IPS DF 6.9 (cell line): ENCODE measurements at regions not wholly inside any gene's neighbourhood (a gene's known extent, or its start where the extent isn't known, plus 50 kb on each side); places are given as distances from the start of the nearest gene placed in this dataset.

Experiments used
- DNase-seq: peaks from one replicate; pipeline ENCODE4 v3.0.0-alpha.2; 2013; ENCODE audit warnings: low read depth, low spot score
- H3K27ac ChIP-seq: one replicate; pipeline ENCODE4 v1.5.1; 2013; ENCODE audit warnings: low read length, control low read depth
- H3K27me3 ChIP-seq: 2 replicates; pipeline ENCODE4 v1.6.1; 2013; ENCODE audit warnings: mild to moderate bottlenecking, low read length; ENCODE audit not compliant: control insufficient read depth, insufficient read depth
- H3K36me3 ChIP-seq: 2 replicates; pipeline ENCODE4 v1.6.1; 2013; ENCODE audit warnings: low read length; ENCODE audit not compliant: control insufficient read depth, insufficient read depth
- H3K4me1 ChIP-seq: 2 replicates; pipeline ENCODE4 v1.6.1; 2013; ENCODE audit warnings: low read length; ENCODE audit not compliant: control insufficient read depth, insufficient read depth
- H3K4me3 ChIP-seq: 2 replicates; pipeline ENCODE4 v1.5.1; 2013; ENCODE audit warnings: mild to moderate bottlenecking, low read length
- H3K9me3 ChIP-seq: 2 replicates; pipeline ENCODE4 v1.6.1; 2013; ENCODE audit warnings: low read length, inconsistent platforms; ENCODE audit not compliant: control insufficient read depth, insufficient read depth
- WGBS: extraction: QIAGEN DNeasy Blood & Tissue Kit; methylation state at CpG from one replicate; pipeline ENCODE4 v1.1.7; 2013; ENCODE audit warnings: mixed read lengths, missing lambda C conversion rate; ENCODE audit not compliant: insufficient read length, insufficient coverage; 5-methylcytosine and 5-hydroxymethylcytosine counted together

- no peak overlapping the region for H3K4me3 ChIP-seq
- no peaks in the 10 kb centered on the region for H3K27me3 ChIP-seq
- DNase-seq, result no peak
- no peak overlapping the region for H3K27ac ChIP-seq
- peaks cover 1% of the 10 kb centered on the region; the same call in 1 of the 2 replicates for H3K9me3 ChIP-seq
- WGBS, result no CpG with 5 or more reads among the region's 1 CpG
- H3K4me1 ChIP-seq, result no peaks in the 10 kb centered on the region
- no peaks in the 10 kb centered on the region for H3K36me3 ChIP-seq
These were observed 990.5 kb downstream of the OTOL1 start for GRCh38 chr3:162487138-162487537.

GRCh38 chr3:162489853-162490252 lies 993.2 kb downstream of the OTOL1 start:
- H3K27ac ChIP-seq, result no peak overlapping the region
- no peaks in the 10 kb centered on the region for H3K27me3 ChIP-seq
- no peaks in the 10 kb centered on the region for H3K36me3 ChIP-seq
- no peaks in the 10 kb centered on the region for H3K4me1 ChIP-seq
- no CpG with 5 or more reads among the region's 2 CpGs for WGBS
- H3K9me3 ChIP-seq, result peaks cover 1% of the 10 kb centered on the region; the same call in 1 of the 2 replicates
- DNase-seq, result no peak
- H3K4me3 ChIP-seq, result no peak overlapping the region

DNA sequence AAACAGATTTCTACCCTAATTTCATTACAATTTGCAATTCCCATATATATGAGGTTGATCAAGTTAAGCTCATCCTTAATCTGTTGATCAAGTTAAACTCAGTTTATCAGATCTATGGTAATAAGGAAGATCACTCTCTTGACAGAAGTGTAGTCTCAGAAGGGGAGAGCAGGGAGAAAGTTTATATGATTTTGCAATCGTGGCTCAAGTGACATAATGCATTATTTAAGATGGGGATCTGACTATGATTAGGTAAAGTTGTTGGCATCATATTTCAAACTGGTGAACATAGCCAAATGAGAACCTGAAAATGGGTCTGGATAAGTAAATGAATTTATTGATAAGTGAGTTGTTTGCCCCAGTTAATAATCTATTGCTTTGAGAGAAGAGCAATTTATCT lies 995.3 kb downstream of the OTOL1 start:
- no peaks in the 10 kb centered on the region for H3K9me3 ChIP-seq
- WGBS, result no CpG with 5 or more reads among the region's 1 CpG
- H3K27ac ChIP-seq, result no peak overlapping the region
- no peaks in the 10 kb centered on the region for H3K4me1 ChIP-seq
- no peak for DNase-seq
- no peak overlapping the region for H3K4me3 ChIP-seq
- H3K36me3 ChIP-seq, result no peaks in the 10 kb centered on the region
- H3K27me3 ChIP-seq, result no peaks in the 10 kb centered on the region

DNA sequence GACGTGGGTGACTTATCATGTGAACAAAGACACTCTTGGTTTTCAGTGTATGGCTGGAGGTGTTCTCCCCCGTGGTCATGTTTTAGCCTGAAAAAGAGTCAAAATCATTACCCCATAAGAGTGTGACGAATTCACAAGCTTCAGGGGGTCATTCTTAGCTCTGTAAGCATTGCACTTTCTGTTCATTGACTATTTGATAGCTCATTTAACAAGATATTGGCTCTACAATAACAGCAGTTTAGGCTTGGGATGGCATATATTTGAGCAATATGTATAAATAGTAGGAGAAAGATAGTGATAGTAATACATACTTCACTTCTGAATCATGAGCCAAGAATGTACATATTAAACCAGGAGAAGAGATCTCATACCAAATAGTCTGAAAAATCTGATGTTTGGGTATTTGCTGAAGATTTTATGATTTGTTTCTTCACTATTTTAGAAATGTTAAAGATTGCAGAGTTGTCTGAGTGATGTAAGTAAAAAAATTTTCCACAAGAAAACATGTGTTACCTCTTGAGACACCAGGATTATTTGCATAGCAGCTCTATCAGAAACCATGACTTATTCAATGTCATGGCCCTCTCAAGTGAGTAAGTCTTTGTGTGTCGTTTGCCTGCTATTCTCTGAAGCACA lies 996.0 kb downstream of the OTOL1 start:
- no CpG with 5 or more reads among the region's 4 CpGs for WGBS
- no peak for DNase-seq
- no peak overlapping the region for H3K27ac ChIP-seq
- no peaks in the 10 kb centered on the region for H3K27me3 ChIP-seq
- H3K4me3 ChIP-seq, result no peak overlapping the region
- no peaks in the 10 kb centered on the region for H3K9me3 ChIP-seq
- H3K36me3 ChIP-seq, result no peaks in the 10 kb centered on the region
- H3K4me1 ChIP-seq, result no peaks in the 10 kb centered on the region

- Histone ChIP-seq H3K27me3 (no peaks in the 10 kb centered on the region), H3K4me3 (no peak overlapping the region), H3K9me3 (no peaks in the 10 kb centered on the region), H3K27ac (no peak overlapping the region), H3K36me3 (no peaks in the 10 kb centered on the region), H3K4me1 (no peaks in the 10 kb centered on the region)
- WGBS, result no CpG with 5 or more reads among the region's 2 CpGs
- DNase-seq, result no peak
These were observed 1002.0 kb downstream of the OTOL1 start for GRCh38 chr3:162498626-162499025.

GRCh38 chr3:162507397-162507796 lies 1010.8 kb downstream of the OTOL1 start:
- H3K9me3 ChIP-seq, result no peaks in the 10 kb centered on the region
- no peaks in the 10 kb centered on the region for H3K27me3 ChIP-seq
- no peak overlapping the region for H3K4me3 ChIP-seq
- no CpG with 5 or more reads among the region's 1 CpG for WGBS
- no peak overlapping the region for H3K27ac ChIP-seq
- no peaks in the 10 kb centered on the region for H3K36me3 ChIP-seq
- H3K4me1 ChIP-seq, result no peaks in the 10 kb centered on the region
- no peak for DNase-seq

DNA sequence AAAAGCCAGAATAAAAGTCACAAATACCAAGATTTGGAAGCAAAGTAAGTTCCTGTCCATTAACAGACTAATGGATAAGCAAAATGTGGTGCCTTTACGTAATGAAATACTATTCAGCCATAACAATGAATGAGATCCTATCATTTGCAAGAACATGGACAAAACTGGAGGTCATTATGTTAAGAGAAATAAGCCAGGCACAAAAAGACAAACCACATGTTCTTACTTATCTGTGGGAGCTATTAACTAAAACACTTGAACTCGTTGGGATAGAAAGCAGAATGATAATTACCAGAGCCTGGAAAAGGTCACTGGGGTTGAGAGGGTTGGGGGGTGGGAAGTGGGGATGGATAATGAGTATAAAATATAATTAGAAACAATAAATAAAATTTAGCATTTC lies 1015.9 kb downstream of the OTOL1 start:
- Histone ChIP-seq H3K36me3 (no peaks in the 10 kb centered on the region), H3K27ac (no peak overlapping the region), H3K4me3 (no peak overlapping the region), H3K27me3 (no peaks in the 10 kb centered on the region), H3K9me3 (no peaks in the 10 kb centered on the region), H3K4me1 (no peaks in the 10 kb centered on the region)
- no peak for DNase-seq
- no CpG with 5 or more reads among the region's 2 CpGs for WGBS

DNA sequence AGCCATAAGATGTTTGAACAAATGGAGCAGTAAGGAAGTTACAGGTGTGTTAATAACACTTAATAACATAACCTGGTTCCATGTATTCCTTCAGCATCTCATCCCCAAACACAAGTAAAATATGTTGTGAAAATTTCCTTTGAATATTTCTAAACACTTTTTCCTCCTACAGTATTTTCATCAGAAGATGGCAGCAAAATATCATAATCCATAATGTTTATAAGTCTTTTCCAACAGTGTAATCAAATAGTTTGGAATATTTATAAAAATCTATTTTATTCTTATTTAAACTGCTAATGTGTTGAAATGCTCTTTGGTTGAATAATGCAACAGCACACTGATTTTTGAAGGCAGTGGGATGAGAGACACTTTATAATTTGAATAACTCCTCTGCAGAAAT lies 1020.5 kb downstream of the OTOL1 start:
- Histone ChIP-seq H3K4me1 (no peaks in the 10 kb centered on the region), H3K36me3 (no peaks in the 10 kb centered on the region), H3K27me3 (no peaks in the 10 kb centered on the region), H3K27ac (no peak overlapping the region), H3K4me3 (no peak overlapping the region), H3K9me3 (no peaks in the 10 kb centered on the region)
- DNase-seq, result no peak

DNA sequence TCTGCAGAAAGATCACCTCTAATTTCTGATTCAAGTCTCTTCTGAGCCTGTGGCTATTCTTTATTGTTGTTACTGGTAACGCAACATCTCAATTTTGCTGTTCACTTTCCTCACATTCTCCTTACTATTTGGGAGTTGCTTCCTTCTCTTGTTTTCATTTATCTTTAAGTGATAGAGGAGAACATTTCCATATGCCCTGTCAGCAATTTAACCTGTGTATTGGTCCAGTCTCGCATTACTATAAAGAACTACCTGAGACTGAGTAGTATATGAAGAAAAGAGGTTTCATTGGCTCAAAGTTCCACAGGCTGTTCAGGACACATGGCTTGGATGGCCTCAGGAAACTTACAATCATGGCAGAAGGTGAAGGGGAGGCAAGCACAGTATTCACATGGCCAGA lies 1025.1 kb downstream of the OTOL1 start:
- no peak overlapping the region for H3K27ac ChIP-seq
- no peaks in the 10 kb centered on the region for H3K27me3 ChIP-seq
- no peak for DNase-seq
- no peak overlapping the region for H3K4me3 ChIP-seq
- WGBS, result no CpG with 5 or more reads among the region's 2 CpGs
- H3K36me3 ChIP-seq, result no peaks in the 10 kb centered on the region
- H3K4me1 ChIP-seq, result no peaks in the 10 kb centered on the region
- H3K9me3 ChIP-seq, result no peaks in the 10 kb centered on the region

DNA sequence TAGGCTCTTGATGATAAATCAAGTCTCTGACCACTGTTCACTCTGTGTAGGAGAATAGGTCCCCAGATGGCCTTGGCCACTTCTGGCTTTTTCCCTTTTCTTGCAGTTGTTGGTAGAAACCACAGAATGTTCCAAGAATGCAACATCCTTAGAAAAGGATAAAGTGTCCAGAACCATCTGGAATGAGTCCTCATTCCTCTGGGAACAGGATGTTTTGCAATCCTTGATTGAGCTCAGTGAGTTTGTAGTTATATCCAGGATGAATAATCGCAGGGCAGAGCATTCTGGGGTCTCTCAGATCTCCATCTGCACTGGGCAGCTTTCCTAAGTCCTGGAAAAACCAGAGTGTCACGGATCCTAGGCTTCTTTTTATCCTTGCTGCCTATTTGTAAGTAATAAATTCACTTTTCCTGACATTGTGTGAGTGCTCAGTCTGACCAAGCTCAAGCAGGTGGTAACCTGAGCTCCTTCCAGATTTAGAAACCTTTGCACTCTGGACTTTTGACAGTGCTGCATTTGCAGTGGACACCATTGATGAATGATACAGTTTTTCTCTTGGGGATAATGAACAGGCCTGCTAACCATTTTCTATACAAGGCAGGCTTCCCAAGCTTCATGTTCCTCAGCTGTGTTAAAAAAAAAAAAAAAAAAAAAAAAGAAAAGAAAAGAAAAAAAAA lies 1028.6 kb downstream of the OTOL1 start:
- Histone ChIP-seq H3K27ac (no peak overlapping the region), H3K4me1 (no peaks in the 10 kb centered on the region), H3K9me3 (no peaks in the 10 kb centered on the region), H3K36me3 (no peaks in the 10 kb centered on the region), H3K27me3 (no peaks in the 10 kb centered on the region), H3K4me3 (no peak overlapping the region)
- no peak for DNase-seq
- WGBS, result no CpG with 5 or more reads among the region's 2 CpGs

- Histone ChIP-seq H3K9me3 (no peaks in the 10 kb centered on the region), H3K4me3 (no peak overlapping the region), H3K27me3 (no peaks in the 10 kb centered on the region), H3K4me1 (no peaks in the 10 kb centered on the region), H3K27ac (no peak overlapping the region), H3K36me3 (no peaks in the 10 kb centered on the region)
- no peak for DNase-seq
- WGBS, result no CpG with 5 or more reads among the region's 4 CpGs
These were observed 1029.2 kb downstream of the OTOL1 start for GRCh38 chr3:162525771-162526170.
